T47D (cell line): ENCODE measurements at regions not wholly inside any gene's neighbourhood (a gene's known extent, or its start where the extent isn't known, plus 50 kb on each side); places are given as distances from the start of the nearest gene placed in this dataset.
"Not testable (repeated sequence)": the region's sequence is repeated elsewhere in the genome, so short reads cannot be mapped to it uniquely, and the experiment has no call there.

Experiments used
- DNase-seq, 2 experiments: peaks; one replicate each; pipeline versions ENCODE4 v3.0.0 to v3.0.0-alpha.2; 2011 to 2012; ENCODE audit warnings: low read depth in 1 of 2, low spot score in 1 of 2
- JUND ChIP-seq: IDR thresholded peaks from 2 replicates; pipeline ENCODE4 v1.6.1; 2012; ENCODE audit warnings: low read depth
- in situ Hi-C: cut with HindIII; loops from 2 replicates; pipeline ENCODE4 v1.10.0; 2016; ENCODE audit warnings: low sequenced_read_pairs, low pct_unique_long_range_greater_than_20kb

DNA sequence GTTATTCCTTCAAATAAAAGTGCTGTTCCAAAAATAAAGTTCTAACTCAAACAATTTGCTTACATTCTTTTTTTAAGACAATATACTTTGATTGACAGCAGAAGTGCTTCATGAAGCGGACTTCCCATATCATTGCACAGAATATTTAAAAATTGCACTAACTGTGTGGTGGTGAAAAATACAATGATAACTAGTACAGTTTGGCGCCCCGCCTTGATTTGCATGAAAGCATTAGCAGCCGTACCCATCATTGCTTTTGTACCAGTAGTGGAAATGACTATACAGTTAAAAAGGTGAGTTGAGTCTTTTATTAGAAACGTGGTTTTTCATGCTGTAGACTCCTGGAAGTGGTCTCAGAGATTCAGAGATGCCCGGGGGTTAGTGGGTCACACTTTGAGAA is 69.5 kb upstream of the MAP3K1 start:
- no peak for TF ChIP-seq JUND
- in situ Hi-C loops: no loop called here
- DNase-seq: no peak

DNA sequence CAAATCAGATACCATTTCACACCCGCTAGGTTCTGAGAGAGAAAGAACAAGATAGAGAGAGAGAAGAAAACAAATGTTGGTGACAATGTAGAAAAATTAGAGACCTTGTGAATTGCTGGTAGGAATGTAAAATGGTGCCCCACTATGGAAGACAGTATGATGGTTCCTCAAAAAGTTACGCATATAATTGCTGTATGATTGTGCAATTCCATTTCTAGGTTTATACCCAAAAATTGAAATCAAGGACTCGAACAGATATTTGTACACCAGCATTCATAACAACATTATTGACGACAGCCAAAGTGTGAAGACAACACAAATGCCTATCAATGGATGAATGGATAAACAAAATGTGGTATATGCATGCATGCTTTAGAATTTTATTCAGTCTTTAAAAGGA is 74.5 kb upstream of the MAP3K1 start:
- DNase-seq: no peak
- in situ Hi-C loops: no loop called here

DNA sequence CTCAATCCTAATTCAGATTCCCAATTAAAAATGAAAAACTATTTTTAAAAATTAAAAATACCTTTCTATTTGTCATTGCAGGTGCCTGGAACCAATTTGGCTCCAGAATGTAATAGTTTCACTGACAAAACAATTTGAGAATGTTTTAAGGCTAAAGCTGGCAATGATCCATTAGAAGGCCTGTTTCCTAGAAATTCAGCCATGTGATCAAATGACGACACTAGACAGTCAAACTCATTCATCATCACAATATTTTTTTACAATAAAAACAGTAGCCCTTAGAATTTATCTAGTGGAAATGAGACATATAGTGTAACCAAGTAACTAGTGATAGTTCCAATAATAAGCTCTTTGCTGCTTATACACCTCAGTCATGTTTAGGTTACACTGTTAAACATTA is 75.4 kb upstream of the MAP3K1 start:
- no peak for DNase-seq
- no peak for TF ChIP-seq JUND
- in situ Hi-C loops: no loop called here

More for the DNA sequence above, 74.5 kb upstream of the MAP3K1 start:
- no peak for TF ChIP-seq JUND

DNA sequence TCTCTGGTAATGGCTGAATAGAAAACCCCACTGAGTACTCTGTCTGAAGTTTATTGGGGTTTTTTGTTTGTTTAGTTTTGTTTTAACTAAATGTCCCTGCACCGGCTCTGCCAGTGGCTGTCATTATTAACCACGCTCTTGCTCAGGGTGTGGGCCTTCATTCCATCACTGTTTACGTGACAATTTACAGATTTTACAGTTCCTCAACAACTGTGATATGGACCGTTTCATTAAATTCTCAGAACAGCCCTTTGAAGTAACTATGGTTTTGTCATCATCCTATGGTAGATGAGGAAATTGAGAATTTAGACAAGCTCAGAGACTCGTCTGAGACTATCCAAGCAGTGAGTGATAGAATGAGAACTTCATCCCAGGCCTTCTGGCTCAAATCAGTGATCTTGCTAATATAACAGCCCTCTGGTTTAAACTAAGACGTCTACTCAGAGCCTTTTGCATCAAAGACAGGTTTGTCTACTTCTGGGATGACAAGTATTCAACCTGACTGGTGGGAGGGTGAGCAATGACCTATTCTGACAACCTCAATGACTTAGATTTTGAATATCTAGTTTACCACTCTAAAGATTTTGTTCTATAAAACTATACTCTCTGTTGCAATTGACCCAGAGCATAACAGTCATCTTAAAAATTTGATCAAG is 77.3 kb upstream of the MAP3K1 start:
- in situ Hi-C loops: no loop called here
- no peak for DNase-seq
- no peak for TF ChIP-seq JUND

DNA sequence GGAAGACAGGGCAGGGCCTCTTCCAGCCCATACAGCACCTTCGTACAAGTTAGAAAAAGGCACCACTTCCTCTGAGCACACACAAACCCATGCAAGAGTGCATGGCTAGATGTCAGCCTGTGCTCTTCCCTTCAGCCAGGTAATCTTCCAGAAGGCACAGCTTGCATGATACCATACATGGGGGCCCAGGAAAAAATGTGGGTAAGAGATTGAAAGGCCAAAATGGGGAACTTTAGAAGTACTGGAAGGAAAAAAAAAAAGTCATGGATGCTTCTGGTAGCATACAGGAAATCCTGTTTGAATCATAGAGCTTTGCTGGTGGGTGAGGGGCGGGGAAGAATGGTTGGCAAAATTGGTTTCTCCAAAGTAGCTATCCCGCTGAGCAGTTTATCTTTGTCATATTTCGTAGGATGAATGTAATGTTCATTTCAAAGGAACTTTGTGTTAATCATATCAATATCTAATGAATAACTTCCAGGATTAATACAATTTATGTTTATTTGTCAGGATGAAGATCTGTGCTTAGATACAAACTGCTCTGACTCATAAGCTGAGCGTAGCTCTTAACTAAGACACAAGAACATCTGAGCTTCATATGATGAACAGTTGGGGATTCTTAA is 78.2 kb upstream of the MAP3K1 start:
- no peak for DNase-seq
- no peak for TF ChIP-seq JUND
- in situ Hi-C loops: no loop called here

DNA sequence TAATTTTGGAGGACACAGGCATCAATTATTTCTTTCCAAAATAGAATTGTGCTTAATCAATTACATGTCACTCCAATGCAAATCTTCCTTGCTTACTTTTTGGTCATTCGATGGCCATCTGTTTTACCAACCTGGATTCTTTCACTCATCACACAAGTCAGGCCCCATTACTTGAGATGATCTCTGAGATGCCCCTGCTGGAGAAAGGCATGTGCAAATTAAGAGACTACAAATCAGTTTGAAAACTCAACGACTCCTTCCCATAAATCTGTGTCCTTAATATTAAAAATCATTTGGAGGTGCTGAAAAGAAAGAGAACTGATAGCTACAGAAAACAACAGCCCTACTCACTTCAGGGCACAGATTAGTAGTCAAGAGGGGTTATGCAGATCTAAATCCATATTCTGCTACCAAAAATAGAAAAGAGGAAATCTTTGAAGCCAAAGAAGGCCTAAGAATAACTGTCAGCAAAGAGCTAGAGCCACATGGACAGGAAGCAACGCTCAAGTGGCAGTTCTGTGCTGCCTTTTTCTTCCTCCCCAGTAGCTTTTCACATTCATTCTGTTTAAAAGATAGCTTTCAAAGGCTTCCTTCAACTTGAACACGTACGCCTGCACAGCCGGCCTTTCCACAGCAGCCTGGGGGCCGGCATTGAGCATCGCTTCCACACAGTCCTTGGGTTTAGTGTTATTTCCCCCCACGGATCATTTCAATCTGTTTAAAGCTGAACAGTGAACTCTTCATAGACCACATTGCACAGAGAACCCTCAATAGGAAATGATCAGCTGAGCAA is 79.3 kb upstream of the MAP3K1 start:
- TF ChIP-seq JUND: no peak
- DNase-seq: no peak
- in situ Hi-C loops: no loop called here

DNA sequence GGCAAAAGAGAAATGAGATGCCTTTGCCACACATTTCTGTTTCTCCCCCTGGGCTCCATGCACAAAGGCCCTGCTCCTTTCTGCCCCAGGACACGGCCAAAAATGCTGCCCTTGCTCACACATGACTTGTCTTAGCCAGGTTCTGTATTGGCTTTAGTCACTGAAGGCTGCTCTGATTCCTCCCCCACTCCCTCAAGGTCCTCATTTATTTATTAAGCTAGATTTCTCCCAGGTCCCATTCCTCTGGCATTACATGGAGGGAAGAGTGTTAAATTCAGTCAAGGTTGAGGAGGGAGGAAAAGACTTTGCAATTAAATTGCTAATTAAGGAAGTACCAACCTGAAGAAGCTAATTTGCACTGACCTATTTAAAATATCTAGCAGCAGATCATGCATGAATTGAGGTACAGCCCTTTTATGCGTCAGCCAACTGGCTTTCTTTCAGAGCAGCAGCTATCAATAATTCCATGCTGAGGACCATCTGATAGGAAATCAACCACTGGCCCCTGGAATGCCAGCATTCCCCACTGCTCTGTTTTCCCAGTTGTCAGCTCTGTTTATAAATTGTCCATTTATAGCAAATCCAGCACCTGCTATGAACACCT is 81.2 kb upstream of the MAP3K1 start:
- in situ Hi-C loops: no loop called here
- DNase-seq: peak in 1 of 2 experiments; percentile 34
- no peak for TF ChIP-seq JUND

DNA sequence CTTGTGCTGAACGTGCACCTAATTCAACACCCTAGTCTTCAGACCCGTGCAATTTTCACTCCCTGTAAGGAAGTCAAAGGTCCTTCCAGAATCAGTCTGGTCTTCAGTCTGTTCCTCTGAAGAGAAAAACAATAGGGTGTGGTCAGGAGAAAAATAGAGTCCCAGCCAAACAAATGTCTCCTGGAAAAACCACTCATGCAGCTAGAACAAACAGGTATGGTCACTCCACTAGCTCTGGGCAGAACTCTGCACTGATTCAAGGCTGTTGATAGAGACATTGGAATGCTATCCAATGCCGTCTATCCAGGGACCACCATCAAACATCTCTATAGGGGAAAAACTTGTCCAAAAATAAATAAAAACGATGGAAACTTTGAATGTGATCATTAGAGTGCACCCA is 81.8 kb upstream of the MAP3K1 start:
- TF ChIP-seq JUND: no peak
- in situ Hi-C loops: no loop called here
- peak in 1 of 2 experiments; percentile 61 for DNase-seq

DNA sequence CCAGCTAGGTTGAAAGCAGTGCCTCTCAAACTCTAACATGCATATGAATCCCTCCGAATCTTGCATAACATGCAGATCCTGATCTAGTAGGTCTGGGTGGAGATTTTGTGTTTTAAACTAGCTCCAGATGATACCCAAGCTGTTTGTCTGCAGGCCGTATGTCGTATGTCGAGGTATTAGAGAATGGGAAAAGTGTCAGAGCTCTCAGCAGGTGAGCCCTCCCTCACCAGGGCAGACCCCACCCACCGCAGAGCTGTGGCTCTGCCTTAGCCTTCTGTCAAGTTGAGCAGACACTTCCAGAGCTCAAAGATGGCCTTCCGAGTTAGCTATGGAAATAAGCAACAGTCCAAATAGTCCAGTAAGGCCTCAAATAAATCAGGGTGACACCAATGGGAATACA is 83.2 kb upstream of the MAP3K1 start:
- TF ChIP-seq JUND: no peak
- in situ Hi-C loops: no loop called here
- no peak for DNase-seq

DNA sequence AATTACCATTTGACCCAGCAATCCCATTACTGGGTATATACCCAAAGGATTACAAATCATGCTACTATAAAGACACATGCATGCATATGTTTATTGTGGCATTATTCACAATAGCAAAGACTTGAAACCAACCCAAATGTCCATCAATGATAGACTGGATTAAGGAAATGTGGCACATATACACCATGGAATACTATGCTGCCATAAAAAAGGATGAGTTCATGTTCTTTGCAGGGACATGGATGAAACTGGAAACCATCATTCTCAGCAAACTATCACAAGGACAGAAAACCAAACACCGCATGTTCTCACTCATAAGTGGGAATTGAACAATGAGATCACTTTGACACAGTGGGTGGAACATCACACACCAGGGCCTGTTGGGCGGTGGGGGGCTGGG is 83.9 kb upstream of the MAP3K1 start:
- DNase-seq, in situ Hi-C loops: not testable (repeated sequence)

DNA sequence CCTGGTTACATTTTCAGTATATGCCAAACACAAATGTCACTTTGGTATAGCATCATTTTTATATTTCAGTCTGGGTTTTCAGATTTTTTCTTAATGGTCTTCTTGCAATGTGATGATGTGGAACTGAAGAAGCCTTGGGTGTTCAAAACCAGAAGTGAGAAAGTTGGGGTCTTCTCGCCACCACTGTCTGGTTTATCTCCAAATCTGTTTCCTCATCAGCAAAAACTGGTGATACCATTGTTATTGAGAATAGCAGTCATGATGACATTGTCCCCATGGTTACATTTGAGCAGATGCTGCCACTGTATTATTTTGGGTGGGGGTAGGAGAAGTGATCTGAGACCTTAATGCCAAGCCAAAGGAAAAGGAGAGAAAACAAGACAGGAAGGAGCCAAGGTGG is 85.9 kb upstream of the MAP3K1 start:
- in situ Hi-C loops: no loop called here
- no peak for DNase-seq
- TF ChIP-seq JUND: no peak

DNA sequence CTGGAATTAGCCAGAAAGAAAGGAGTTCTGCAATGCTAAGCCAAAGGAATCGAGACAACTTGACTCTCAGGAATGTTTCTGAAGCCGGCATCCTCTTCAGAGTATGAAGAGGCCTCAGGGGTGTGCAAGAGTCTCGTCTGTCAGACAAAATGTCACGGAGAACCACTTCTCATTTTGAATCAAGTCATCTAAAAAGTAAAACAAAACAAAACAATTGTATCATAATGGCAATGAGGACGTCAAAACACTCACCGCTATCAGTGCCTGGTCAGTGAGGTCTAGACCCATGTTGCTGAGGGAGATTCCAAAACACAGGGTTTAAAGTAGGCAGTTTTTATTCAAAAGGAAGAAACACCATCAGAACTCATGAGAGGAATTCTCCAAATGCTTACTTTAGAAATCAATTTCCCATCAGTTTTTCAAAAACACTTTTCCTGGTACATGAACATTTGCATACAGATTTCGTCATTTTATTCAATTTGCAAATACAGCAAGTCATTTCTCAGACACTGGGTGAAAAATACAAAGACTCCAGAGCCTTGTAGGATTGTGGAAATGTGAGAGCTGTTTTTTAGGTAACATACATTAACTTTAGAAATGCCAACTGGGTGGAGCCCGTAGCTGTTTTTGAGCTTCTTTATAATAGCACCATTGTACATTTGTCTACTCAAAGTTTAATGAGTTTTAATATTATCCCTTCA is 89.5 kb upstream of the MAP3K1 start:
- DNase-seq: peak in 1 of 2 experiments; percentile 72
- in situ Hi-C loops: no loop called here
- no peak for TF ChIP-seq JUND

DNA sequence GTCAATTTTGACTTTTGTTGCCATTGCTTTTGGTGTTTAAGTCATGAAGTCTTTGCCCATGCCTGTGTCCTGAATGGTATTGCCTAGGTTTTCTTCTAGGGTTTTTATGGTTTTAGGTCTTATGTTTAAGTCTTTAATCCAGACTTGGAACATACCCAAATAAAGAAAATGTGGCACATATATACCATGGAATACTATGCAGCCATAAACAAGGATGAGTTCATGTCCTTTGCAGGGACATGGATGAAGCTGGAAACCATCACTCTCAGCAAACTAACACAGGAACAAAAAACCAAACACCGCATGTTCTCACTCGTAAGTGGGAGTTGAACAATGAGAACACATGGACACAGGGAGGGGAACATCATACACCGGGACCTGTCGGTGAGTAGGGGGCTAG is 90.5 kb upstream of the MAP3K1 start:
- DNase-seq, in situ Hi-C loops: not testable (repeated sequence)
